DND-41 (cell line): ENCODE measurements at regions not wholly inside any gene's neighbourhood (a gene's known extent, or its start where the extent isn't known, plus 50 kb on each side); places are given as distances from the start of the nearest gene placed in this dataset.

Experiments
- ATAC-seq: fragments of 200-7000 bp; cut with Tn5 transposase; 3 replicates; pipeline ENCODE4 v1.9.1; 2021; ENCODE audit warnings: low read depth; ENCODE audit not compliant: insufficient read depth
- DNase-seq: peaks from one replicate; pipeline ENCODE4 v3.0.0-alpha.2; 2020
- H2AFZ ChIP-seq: 2 replicates; pipeline ENCODE4 v1.6.0; 2012; ENCODE audit warnings: low read depth, low read length
- H3K27ac ChIP-seq: 2 replicates; pipeline ENCODE4 v1.5.1; 2012; ENCODE audit warnings: low read length, inconsistent platforms
- H3K27me3 ChIP-seq: fragments of 200-600 bp; sonication (generic); 2 replicates; pipeline ENCODE4 v1.6.0; 2012; ENCODE audit warnings: low read length, mild to moderate bottlenecking, inconsistent platforms; ENCODE audit not compliant: insufficient read depth, poor library complexity
- H3K36me3 ChIP-seq: 2 replicates; pipeline ENCODE4 v1.5.1; 2012; ENCODE audit warnings: low read length, inconsistent platforms; ENCODE audit not compliant: insufficient read depth
- H3K4me1 ChIP-seq: 2 replicates; pipeline ENCODE4 v1.5.1; 2012; ENCODE audit warnings: mild to moderate bottlenecking, low read length; ENCODE audit not compliant: insufficient read depth
- H3K4me2 ChIP-seq: 2 replicates; pipeline ENCODE4 v1.6.0; 2012; ENCODE audit warnings: mild to moderate bottlenecking, moderate library complexity, low read length, inconsistent platforms; ENCODE audit not compliant: insufficient read depth
- H3K4me3 ChIP-seq, 2 experiments: fragments of 200-600 bp in 1 of 2; shearing (Covaris generic) in 1 of 2; 2 replicates each; pipeline ENCODE4 v1.5.1; 2012 to 2016; ENCODE audit warnings: inconsistent platforms in 2 of 2, low read length in 2 of 2, mild to moderate bottlenecking in 2 of 2, low read depth in 1 of 2, moderate library complexity in 1 of 2
- H3K79me2 ChIP-seq: 2 replicates; pipeline ENCODE4 v1.6.0; 2012; ENCODE audit warnings: low read length, inconsistent platforms; ENCODE audit not compliant: insufficient read depth
- H3K9ac ChIP-seq: 2 replicates; pipeline ENCODE4 v1.6.0; 2012; ENCODE audit warnings: low read depth, mild to moderate bottlenecking, inconsistent platforms, low read length, moderate library complexity
- H3K9me3 ChIP-seq: 2 replicates; pipeline ENCODE4 v1.5.1; 2012; ENCODE audit warnings: low read length, moderate library complexity, mild to moderate bottlenecking, inconsistent platforms; ENCODE audit not compliant: insufficient read depth, severe bottlenecking
- H4K20me1 ChIP-seq: 2 replicates; pipeline ENCODE4 v1.6.0; 2012; ENCODE audit warnings: low read length; ENCODE audit not compliant: insufficient read depth
- CTCF ChIP-seq: IDR thresholded peaks from 2 replicates; pipeline ENCODE4 v1.5.1; 2012; ENCODE audit warnings: borderline replicate concordance, low read length, moderate library complexity, mild to moderate bottlenecking; ENCODE audit not compliant: poor library complexity, severe bottlenecking; ENCODE audit errors: extremely low read depth
- EZH2 ChIP-seq: IDR thresholded peaks from 3 replicates; pipeline ENCODE4 v1.6.1; 2012; ENCODE audit warnings: borderline replicate concordance, low read depth, mild to moderate bottlenecking, moderate library complexity, low read length, inconsistent platforms; ENCODE audit not compliant: severe bottlenecking

GRCh38 chr10:131480861-131481260 is 169.3 kb upstream of the TCERG1L start:
- Histone ChIP-seq H3K36me3 (no peaks in the 10 kb centered on the region), H4K20me1 (no peaks in the 10 kb centered on the region), H3K9ac (no peak overlapping the region), H3K79me2 (no peaks in the 10 kb centered on the region), H3K9me3 (no peaks in the 10 kb centered on the region), H3K4me3 (no peak overlapping the region), H3K4me1 (no peaks in the 10 kb centered on the region), H2AFZ (no peak overlapping the region), H3K27ac (no peak overlapping the region), H3K4me2 (no peak overlapping the region), H3K27me3 (no peaks in the 10 kb centered on the region)
- no peak for DNase-seq
- TF ChIP-seq CTCF (no peak), EZH2 (no peak)
- ATAC-seq, result no peak

DNA sequence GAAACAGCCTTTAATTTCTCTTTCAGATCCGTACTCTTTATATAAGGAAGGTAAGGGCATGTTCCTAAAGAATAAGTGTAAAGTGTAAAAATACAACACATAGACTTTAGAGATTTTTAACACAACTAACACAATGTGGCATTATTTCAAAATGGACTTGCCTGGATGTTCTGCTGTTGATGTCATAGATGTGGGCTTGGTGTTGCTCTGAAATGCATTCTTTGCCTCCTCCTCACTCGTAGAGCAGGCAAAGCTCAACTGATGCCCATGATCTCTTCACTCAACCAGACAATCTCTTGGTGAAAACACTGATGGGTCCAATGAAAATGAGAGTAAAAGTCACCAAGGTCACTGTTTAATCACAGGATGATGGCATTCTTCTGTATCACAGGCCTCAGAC is 174.2 kb upstream of the TCERG1L start:
- H3K9ac ChIP-seq, result no peak overlapping the region
- no peak overlapping the region for H3K4me3 ChIP-seq
- no peak for DNase-seq
- H3K36me3 ChIP-seq, result no peaks in the 10 kb centered on the region
- ATAC-seq, result no peak
- TF ChIP-seq EZH2 (no peak), CTCF (no peak)
- H3K27me3 ChIP-seq, result no peaks in the 10 kb centered on the region
- no peaks in the 10 kb centered on the region for H4K20me1 ChIP-seq
- H2AFZ ChIP-seq, result no peak overlapping the region
- no peaks in the 10 kb centered on the region for H3K4me1 ChIP-seq
- H3K9me3 ChIP-seq, result peaks cover 8% of the 10 kb centered on the region
- H3K27ac ChIP-seq, result no peak overlapping the region
- H3K79me2 ChIP-seq, result no peaks in the 10 kb centered on the region
- H3K4me2 ChIP-seq, result no peak overlapping the region

- H3K27ac ChIP-seq, result no peak overlapping the region
- H4K20me1 ChIP-seq, result no peaks in the 10 kb centered on the region
- H3K4me3 ChIP-seq, result no peak overlapping the region
- no peaks in the 10 kb centered on the region for H3K36me3 ChIP-seq
- ATAC-seq (no peak), DNase-seq (no peak)
- H3K4me2 ChIP-seq, result no peak overlapping the region
- TF ChIP-seq CTCF (no peak), EZH2 (no peak)
- peaks cover 8% of the 10 kb centered on the region for H3K9me3 ChIP-seq
- H3K27me3 ChIP-seq, result no peaks in the 10 kb centered on the region
- H3K4me1 ChIP-seq, result no peaks in the 10 kb centered on the region
- no peak overlapping the region for H2AFZ ChIP-seq
- H3K9ac ChIP-seq, result no peak overlapping the region
- no peaks in the 10 kb centered on the region for H3K79me2 ChIP-seq
Measured at GRCh38 chr10:131487822-131488221, 176.3 kb upstream of the TCERG1L start.
